GM21723 (cell line): ENCODE measurements at regions not wholly inside any gene's neighbourhood (a gene's known extent, or its start where the extent isn't known, plus 50 kb on each side); places are given as distances from the start of the nearest gene placed in this dataset.

Source experiments
- ATAC-seq: cut with Tn5 transposase; IDR thresholded peaks from one replicate; pipeline ENCODE4 v1.9.1; 2021; ENCODE audit warnings: mild to moderate bottlenecking, moderate library complexity; ENCODE audit not compliant: unreplicated experiment

DNA sequence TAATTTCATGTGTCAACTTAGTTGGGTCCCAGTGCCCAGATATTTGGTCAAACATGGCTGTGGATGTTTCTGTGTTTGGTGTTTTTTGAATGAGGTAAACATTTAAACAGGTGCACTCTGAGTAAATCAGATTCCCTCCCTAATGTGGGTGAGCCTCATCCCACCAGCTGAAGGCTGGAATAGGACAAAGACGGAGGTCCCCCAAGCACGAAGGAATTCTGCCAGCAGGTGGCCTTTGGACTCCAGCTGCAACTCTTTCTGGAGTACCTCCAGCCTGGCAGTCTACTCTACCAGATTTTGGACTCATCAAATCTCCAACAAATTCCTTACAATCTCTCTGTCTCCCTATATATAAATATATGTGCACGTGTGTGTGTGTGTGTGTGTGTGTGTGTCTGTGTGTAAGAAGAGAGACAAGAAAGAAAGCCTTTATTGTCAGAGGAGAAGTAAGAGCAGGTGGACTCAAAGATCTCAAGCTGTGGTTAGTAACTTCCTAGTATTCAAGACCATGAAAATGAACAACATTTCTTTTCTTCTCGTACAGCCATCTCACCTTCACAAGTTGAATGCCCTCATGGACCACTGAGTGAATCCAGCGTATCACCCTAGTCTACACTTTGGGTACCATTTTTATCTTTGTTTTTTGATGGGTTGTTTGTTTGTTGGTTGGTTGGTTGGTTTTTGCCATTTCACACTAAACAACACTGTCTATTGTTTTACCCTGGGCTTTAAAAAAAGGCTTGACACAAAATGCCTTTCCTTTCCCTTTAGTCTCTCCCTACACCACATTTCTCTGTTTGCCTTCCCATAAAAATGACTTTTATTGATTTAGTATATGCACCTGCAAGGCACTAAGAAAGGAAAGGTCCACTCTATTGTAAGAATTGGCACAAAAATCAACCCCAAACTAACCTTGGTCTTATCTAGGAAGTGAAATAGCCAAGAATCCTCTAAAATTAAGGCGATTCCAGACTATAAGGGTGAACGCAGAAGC lies 118.7 kb downstream of the TENT4A start:
- ATAC-seq = no peak

DNA sequence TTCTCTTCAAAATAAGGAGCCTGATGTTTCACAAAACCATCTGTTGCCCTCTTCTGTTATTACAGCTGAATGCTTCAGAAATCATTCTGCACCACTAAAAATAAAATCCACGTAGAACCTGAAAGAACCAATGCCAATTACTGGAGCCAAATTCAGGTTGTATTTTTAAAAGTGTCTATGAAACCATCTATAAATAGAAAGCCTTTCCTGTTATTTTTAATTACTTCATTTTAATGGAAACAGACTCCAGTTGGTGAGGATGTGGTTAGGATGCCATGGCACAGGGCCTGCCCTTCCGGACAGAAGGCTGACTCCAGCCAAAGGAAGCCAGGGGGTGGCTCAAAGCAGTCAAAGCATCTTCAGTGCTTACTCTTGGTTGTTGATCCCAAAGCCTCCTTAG lies 119.8 kb downstream of the TENT4A start:
- ATAC-seq = no peak

GRCh38 chr5:6833406-6833805 lies 120.2 kb downstream of the TENT4A start:
- no peak for ATAC-seq

GRCh38 chr5:6837095-6837494 lies 123.9 kb downstream of the TENT4A start:
- ATAC-seq = no peak

DNA sequence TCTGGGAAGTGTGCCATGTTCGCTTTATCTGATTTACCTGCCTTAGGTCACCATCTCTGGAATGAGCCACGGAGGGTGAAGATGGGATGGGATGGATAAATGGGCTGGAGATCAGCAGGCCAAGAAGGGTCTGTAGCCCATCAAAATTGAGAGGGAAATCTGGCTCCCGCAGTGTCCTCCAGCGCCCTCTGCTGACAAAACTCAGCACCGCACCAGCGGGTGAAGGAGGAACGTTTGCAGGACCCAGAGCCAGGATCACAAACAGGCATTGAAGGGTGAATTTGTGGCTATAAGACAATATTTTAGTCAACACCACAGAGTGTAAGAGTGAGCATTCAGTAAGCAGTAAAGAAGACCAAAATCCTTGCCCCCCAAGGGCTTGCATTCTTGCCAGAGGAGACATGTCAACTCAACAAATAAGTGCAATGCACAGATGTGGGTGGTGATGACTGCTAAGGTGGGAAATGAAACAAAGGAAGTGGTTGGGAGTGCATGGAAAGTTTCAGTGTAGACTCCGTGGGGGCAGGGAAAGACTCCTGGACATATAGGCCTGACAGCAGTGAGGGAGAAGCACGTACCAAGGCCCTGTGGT lies 124.4 kb downstream of the TENT4A start:
- no peak for ATAC-seq

GRCh38 chr5:6838736-6839135 lies 125.5 kb downstream of the TENT4A start:
- ATAC-seq = no peak

DNA sequence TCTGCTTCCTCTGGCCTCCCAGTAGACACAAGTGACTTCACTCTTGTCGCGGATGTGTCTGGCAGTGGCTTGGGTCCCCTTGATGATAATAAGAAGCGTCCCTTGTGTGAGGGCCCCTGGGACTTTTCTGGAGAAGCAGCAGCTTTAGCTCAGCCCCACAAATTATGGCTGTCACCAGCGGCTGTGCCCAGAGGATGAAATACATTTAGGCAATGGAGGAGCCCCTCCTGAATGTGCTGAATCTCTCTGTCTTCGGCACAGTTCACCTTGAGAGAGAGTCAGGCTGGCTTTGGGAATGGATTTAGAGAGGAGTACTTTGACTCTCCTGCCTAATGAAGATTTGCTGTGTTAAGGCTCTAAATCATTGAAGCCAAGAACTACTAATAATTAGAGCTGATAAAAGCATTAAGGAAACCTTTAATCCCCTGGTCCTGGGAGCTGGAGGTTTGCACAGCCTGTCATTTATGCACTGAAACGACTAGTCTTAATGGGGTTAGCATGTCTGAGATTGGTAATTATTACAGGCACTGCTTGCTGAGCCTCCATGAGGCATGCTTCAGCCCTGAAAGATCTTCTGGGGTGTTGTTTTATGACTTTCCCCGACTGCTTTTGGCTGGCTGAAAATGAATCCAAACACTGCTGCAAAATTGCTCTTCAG lies 127.0 kb downstream of the TENT4A start:
- ATAC-seq = no peak

DNA sequence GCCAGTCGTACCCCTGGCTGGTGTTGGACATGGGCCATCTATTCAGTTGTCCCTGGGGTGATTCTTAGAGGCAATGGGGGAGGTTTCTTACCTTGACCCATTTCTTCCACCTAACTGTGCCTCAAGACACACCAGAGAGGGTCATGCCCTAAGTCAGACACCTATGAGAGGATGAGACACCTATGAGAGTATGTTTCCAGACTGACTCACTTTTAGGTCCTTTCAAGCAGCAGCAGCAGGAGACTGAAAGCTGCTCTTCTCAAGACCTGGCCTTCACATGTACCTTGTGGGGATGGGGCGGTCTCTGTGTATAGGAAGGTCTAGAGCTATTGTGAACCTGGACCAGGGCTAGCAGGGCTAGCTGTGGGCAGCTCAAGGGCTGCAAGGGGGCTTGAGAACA lies 130.1 kb downstream of the TENT4A start:
- no peak for ATAC-seq

DNA sequence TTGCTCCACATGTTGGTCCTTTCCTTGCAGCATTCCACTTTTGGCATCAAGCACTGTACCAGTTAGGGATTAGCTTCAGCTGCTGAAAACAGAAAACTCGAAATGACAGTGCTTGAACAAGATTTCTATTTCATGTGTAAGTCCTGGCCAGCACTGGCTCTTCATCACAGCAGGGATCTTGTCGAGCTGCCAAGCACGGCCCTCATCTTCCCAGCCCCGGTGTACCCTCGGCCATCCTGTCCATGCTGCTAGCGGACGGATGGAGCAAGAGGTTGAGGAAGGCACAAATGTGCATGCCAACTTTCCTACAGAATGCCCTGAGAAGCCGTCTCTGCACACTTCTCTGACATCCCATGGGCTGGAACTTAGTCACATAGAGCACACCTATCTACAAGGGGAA lies 130.6 kb downstream of the TENT4A start:
- no peak for ATAC-seq

DNA sequence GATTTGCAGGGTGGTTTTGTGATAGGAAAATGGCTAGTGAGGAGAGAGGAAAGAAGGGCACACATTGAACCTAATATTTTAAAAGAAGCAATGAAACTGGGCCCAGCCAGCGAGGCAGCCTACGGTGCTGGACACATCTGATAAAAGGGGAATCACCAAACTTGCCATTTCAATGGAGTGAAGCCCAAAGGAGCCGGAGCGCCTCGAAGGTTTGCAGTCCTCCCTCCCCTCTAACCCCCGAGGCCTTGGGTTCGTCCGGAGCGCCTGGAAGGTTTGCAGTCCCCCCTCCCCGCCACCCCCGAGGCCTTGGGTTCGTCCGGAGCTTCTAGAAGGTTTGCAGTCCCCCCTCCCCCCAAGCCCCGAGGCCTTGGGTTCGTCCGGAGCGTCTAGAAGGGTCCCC lies 132.6 kb downstream of the TENT4A start:
- no peak for ATAC-seq

DNA sequence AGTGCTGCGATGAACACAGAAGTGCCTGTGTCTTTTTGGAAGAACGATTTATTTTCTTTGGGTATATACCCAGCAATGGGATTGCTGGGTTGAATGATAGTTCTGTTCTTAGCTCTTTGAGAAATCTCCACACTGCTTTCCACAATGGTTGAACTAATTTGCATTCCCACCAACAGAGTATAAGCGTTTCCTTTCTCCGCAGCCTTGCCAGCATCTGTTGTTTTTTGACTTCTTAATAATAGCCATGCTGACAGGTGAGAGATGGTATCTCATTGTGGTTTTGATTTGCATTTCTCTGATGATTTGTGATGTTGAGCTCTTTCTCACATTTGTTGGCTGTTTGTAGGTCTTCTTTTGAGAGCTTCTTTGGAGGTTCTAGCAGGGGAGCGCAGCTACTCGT lies 134.6 kb downstream of the TENT4A start:
- ATAC-seq = no peak

- no peak for ATAC-seq
Measured at GRCh38 chr5:6849316-6850105, 136.3 kb downstream of the TENT4A start.

DNA sequence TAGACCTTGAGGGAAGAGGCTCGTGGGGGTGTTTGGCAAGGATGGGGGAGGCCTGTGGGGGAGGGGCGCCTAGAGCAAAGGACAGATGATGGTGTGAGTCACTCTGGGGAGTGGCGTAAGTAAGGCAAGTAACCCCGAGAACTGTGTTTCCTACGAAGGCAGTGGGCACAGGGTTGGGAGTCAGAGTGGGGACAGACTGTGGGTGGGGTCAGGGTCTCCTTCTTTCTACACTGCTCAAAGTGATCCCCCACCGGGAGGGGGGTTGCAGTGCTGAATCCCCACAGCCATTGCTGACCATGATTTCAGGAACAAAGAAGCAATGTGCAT lies 136.8 kb downstream of the TENT4A start:
- ATAC-seq = no peak

GRCh38 chr5:6856653-6857052 lies 143.4 kb downstream of the TENT4A start:
- ATAC-seq = no peak

- ATAC-seq = no peak
Measured at GRCh38 chr5:6858419-6858818, 145.2 kb downstream of the TENT4A start.

GRCh38 chr5:6859023-6859422 lies 145.8 kb downstream of the TENT4A start:
- ATAC-seq = no peak

DNA sequence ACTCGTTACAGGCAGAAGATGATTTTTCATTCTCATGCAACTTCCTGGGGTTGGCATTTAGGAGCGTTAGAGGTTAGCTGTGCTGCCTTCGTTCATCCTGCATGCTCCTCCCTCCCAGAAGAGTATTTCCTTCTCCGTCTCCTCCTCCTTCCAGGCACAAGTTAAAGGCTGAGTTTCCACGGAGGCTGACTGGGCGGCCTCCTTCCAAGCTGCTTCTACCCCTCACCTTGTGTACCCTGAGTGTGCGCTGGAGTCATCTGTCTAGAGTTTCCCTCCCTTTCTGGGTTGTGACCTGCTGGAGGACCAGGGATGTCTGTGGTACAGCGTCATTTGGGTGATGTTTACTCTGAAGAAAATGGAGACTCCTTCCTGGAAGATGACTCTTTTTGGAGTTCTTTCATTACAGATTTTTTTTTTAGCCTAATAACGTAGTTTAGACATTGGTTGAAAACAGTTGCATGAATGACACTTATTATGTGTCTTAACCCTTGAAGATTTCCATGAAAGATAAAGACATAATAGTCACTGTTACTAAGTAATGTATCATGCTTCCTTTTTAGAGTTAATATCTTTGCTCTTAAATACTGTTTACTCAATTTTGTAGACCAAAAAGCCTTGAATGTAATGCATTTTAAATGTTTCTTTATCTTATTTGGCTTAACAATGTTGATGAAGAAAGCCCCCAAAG lies 146.9 kb downstream of the TENT4A start:
- ATAC-seq = no peak

GRCh38 chr5:6861036-6861435 lies 147.8 kb downstream of the TENT4A start:
- no peak for ATAC-seq

DNA sequence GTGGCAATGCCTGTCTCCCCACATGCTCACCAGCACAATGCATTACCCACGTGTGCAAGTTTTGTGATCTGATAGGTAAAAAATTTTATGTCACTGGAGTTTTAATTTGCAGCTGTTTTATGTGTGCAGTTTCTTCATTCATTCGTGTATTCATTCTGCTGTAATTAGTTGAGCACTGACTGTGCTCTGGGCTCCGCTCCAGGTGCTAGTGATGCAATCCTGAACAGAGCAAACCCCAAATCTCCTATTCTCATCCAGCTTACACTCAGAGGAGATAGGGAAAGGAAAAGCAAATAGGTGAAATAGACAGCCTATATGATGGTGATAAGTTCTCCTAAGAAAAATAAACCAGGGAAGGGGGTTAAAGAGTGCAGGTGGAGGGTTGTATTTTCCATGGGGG lies 148.4 kb downstream of the TENT4A start:
- ATAC-seq = no peak

DNA sequence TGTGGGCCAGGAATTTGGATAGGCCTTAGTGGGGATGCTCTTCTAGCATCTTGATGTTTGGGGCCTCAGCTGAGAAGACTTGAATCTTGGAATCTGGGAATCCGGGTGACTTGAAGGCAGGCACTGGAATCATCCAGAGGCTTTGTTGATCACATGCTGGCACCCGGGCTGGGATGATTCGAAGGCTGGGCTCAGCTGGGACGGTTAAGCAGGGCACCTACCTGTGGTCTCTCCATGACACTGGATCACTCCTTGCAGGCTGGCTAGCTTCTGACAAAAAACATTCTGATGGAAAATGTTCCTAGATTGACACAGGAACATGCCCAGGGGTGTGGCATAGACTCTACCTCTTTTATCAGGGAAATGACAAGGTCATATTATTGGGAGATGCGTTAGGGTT lies 149.1 kb downstream of the TENT4A start:
- ATAC-seq = no peak

GRCh38 chr5:6867712-6868111 lies 154.5 kb downstream of the TENT4A start:
- no peak for ATAC-seq
